NCI-H1930 (cell line): ENCODE measurements at regions not wholly inside any gene's neighbourhood (a gene's known extent, or its start where the extent isn't known, plus 50 kb on each side); places are given as distances from the start of the nearest gene placed in this dataset.
"Not testable (repeated sequence)": the region's sequence is repeated elsewhere in the genome, so short reads cannot be mapped to it uniquely, and the experiment has no call there.

Source experiments
- DNase-seq, 2 experiments: peaks; one replicate each; lab custom pipeline; 2025; lab: John Stamatoyannopoulos, UW

DNA sequence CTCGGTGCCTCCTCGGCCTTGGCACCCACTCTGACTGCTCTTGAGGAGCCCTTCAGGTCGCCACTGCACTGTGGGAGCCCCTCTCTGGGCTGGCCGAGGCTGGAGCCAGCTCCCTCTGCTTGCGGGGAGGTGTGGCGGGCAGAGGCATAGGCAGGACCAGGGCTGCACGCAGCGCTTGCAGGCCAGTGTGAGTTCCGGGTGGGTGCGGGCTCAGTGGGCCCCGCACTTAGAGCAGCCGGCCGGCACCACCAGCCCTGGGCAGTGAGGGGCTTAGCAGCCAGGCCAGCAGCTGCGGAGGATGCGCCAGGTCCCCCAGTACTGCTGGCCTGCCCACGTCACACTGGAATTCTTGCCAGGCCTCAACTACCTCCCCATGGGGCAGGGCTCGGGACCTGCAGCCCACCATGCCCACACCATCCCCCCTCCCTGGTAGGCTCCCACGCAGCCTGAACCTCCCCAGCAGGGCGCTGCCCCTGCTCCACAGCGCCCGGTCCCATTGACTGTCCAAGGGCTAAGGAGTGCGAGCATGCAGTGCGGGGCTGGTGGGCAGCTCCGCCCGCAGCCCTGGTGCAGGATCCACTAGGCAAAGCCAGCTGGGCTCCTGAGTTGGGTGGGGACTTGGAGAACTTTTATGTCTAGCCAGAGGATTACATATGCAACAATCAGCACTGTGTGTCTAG is 602.9 kb upstream of the ST8SIA4 start:
- no peak for DNase-seq

DNA sequence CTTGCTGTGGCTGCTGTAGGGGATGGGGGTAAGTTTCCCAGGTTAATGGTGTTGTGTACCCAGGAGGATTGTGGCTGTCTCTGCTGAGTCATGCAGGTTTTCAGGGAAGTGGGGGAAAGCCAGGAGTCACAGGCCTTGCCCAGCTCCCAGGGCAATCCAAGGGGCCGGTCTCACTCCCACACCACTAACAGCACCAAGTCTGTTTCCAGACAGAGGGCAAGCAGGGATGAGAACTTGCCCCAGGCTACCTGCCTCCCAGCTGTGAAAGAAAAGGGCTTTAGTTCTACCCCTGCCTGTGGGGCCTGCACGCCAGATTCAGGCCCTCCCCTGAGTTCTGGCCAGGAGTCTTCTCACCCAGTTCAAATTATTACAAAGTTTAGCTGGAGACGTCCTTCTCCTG is 579.8 kb upstream of the ST8SIA4 start:
- no peak for DNase-seq

DNA sequence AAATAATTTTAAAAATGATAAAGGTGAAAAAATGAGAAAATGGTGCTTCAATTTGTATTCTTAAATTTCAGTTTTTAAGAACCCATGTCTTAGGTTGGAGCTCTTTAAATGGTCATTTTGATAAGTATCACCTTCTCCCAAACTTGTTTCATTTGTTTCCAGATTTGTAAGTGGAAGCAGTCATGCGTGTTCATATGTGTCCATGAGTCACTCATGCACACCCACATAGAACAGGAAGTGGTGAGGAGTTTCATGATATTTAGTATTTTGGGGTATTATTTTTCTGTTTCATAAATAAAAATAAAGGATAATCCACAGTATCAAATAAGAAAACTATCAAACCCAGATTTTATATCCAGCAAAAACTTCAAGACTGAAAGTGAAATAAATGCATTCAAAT is 570.4 kb upstream of the ST8SIA4 start:
- no peak for DNase-seq

DNA sequence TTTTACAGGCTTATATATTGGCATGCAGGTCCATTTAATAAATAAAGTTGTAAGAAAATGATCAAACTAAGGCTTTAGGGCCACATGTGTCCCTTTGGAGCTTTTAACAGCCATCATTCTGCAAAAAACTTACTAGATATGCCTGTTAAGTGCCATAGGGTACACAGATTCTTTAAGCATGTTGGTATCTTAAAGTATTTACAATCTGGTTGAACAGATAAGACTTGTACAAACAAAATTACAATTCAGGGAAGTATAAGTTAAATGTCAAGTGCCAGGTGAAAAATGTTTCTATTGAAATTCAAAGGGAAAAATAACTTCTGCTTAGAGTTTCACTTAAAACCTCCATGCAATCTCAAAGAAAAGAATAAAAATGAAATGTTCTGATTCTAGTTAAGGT is 558.4 kb upstream of the ST8SIA4 start:
- no peak for DNase-seq

DNA sequence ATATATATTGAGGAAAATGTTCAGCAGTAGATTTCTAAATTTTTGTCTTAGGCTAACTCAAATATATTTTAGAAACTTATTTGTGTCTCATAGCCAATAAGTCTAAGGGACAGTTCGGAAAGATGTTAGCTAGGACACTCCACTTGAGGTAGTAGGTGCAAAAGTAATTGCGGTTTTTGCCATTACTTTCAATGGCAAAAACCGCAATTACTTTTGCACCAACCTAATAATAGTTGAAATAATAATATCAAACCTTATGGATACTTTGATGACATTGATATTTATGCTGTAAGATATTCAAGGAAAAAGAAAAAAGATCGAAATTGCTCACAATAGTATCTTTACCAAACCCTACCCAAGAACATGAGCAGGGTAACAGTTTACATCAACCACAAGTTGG is 555.5 kb upstream of the ST8SIA4 start:
- no peak for DNase-seq

DNA sequence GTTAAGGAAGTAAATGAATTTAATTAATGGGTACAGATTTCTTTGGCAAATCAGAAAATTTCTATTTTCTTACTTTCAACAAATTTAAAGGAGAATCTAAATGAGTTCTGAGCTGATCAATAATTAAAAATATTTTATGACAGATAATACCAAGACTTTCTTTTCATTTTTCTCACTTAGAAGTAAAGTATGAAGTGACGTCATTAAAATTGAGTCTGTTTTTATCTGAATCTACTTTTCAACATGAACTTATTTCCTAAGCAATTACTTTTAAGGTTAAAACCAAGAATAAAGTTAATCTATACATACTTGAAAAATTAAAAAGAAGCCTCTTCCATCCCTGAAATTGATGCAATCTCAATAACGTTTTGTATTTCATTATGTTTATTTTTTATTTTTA is 552.8 kb upstream of the ST8SIA4 start:
- DNase-seq = no peak

DNA sequence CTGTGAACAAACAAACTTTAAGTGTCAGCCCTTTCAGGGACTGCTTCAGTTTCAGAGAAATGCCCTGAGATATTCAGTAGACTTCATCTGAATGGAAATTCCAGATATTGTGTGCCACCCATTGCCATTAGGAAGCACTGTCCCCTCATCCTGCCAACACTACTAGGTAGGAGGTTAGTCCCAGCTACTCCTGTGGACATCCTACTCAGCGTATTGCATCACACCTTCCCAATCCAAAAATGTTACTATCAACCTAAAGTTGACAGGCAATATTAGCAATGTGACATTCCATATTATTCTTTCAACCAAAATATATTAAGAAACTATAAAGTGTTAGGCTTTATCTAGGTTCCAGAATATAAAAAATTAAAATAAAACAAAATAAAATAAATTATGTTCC is 552.0 kb upstream of the ST8SIA4 start:
- no peak for DNase-seq

DNA sequence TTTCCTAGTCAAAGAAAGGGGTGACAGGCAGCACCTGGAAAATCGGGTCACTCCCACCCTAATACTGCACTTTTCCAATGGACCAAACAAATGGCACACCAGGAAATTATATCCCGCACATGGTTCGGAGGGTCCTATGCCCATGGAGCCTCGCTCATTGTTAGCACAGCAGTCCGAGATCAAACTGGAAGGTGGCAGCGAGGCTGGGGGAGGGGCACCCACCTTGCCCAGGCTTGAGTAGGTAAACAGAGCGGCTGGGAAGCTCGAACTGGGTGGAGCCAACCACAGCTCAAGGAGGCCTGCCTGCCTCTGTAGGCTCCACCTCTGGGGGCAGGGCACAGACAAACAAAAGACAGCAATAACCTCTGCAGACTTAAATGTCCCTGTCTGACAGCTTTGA is 539.2 kb upstream of the ST8SIA4 start:
- not testable (repeated sequence) for DNase-seq

DNA sequence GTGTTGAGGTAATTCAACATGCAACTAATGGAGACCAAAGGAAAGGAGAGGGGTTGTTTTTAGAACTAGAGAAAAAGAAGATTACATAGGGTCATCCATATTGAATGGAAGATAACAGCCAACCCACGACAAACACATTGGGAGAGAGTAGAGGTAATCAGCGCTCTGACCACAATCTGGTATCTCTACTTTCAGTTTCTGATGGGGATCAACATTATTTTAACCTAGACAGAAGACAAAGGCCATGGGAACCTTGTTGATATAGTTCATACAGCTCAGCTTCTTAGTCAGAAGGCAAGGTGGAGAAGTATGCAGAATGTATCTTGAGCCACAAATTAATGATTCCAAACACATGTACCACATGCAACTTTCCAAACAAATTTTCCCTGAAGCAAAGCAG is 537.1 kb upstream of the ST8SIA4 start:
- DNase-seq = no peak

DNA sequence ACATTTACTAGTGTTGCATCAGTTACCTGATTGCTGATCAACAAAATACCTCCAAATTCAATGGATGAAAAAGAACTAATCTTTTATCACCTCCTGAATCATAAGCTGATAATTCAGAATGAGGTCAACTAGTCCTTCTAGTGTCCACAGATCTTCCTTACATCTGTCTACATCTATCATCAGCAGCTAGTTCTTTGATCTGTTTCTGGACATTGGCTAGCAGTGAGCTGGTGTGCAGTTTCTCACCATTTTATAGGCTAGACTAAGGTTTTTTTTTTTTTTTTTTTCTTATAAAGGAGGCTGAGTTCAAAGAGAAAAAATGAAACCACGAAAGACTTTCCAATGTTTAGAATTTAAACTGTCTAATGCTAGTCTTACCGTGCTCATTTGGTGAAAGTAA is 534.3 kb upstream of the ST8SIA4 start:
- DNase-seq = no peak

DNA sequence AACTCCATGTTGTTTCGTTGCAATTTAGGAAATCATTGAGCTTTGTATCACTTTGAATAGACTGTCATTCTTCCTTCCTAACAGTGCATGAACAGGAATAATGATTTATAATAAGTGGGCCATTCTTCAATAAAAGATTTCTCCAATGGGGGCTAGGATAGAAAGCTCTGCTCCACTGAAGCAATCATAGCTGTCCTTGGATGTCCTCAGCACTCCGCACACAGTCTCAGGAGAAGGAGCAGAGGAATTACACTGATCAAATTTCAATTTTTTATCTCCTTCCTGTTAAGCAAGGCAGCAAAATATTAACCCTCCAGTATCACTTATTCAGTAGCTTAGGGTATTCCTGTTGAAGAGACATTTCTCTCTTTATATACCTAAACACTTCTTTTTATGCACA is 532.7 kb upstream of the ST8SIA4 start:
- DNase-seq = no peak

DNA sequence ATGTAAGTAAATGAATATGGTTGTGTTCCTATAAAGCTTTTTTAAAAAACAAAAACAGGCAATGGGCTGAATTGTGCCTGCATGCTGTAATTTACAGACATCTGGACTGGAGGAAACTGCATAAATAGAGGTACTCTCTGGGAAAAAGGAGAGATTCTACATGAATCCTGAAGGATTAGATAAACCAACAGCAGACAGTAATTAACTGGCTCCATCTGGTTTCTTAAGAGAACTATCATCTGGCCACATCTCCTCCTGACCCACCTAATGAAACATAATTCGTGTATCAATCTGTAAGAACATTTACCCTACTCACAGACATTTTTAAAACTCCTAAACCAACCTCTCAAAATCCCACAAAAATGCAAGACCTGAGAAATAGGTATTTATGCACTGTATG is 528.1 kb upstream of the ST8SIA4 start:
- DNase-seq = no peak

DNA sequence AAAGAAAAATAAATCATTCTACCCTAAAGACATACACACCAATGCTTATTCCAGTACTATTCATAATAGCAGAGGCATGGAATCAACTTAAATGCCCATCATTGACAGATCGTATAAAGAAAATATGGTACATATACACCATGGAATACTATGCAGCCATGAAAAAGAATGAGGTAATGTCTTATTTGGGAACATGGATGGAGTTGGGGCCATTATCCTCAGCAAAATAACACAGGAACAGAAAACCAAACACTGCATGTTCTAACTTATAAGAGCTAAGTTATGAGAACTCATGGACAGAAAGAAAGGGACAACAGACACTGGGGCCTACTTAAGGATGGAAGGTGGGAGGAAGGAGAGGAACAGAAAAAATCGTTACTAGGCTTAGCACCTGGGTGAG is 527.5 kb upstream of the ST8SIA4 start:
- no peak for DNase-seq

DNA sequence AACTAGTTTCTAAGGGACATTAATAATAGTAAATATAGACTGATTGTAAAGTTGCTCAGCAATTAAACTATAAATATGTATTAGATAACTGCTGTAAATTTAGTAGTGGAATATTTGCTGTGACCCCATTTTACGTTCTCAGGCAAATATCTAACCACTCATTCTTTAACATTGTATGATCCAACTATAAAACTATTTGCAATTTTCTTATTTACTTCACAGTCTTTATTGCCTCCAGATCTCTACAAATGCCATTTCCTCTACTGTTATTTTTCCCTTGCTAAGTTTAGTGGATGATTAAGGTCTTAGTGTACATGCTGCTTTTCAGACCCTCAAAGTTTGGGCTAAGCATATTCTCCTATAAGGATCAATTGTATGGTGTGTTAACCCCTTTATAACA is 526.2 kb upstream of the ST8SIA4 start:
- no peak for DNase-seq

DNA sequence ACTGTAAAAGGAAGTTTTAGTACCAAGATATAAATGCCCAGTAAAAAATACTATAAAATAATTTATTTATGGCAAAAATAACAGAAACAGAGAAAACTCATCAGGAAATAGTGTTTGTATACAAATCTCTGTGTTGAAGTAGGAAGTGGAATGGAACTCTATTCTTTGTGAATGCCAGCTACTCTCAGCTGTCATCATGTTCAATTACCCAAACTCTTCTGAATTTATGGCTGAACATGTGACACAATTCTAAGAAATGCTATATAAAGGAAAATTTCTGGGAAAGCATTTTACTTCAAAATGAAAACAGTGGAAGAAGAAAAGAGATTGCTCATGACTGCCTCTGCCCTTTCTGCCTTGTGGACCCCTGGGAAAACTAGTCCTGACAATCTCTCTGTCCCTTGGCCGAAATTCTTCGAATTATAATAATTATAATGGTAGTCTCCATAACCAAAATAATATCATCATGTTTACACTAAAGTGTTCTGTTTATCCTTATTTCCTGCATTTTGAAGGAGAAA is 522.3 kb upstream of the ST8SIA4 start:
- DNase-seq = no peak

DNA sequence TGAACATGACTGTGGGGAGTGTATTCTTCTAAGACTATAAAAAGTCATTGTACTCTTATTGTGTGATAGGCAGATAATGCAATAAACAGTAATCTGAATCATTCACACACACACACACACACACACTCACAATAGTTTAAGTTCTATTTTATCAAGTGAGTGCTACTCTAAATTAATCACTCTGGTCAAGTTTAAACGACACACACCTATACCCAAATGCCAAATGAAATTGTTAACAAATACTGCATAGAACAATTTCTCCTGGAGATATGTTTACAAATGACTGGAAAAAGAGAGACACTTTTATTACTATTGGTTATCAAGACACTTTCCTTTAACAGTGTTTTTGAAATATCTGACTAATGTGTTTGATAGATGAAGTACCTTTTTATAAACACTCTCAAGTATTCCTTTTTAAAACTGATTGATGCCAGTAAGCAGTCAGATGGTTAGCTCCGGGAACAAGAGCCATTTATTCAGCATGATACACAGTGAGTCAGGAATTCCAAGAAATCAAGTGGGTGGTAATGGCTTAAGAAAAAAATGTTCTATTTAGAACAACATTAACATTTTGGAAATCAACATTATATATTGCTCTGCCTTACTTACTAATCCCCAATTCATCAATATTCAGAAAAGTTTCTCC is 521.6 kb upstream of the ST8SIA4 start:
- DNase-seq = no peak

DNA sequence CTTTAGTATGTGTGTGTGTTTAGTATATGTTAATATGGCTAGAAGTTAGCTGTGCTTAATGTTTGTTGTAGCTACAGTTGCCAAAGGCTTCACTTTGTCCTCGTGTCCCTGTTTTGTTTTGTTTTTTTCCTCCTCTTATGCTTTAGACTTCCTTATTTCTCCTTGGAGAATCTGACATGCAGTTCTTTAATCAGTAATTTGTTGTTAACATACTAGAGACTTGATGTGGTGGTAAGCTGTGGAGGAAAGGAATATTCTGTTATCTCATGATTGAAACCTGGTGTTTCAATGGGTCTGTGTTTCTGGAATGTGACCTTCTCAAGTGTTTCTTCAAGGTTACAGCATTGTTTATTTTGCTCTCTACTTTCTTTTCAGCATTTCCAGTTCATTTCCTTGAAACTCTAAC is 515.6 kb upstream of the ST8SIA4 start:
- DNase-seq = no peak

DNA sequence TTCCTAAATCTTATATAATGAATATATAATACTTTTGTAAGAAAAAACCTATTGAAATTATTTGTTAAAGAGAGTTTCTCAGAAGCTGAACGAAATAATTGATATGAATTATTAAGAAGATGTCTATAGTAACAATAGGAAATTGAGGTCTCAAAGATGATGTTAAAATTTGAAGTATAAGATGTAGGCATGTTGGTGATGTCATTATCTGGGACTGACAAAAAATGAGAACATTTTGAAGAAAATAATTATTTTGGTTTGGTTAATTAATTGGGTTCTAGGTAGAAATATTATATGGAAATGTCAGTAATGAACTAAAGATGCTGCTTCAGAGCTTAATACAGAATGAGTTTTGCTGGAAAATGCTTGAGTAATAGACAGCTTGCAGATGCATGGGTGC is 501.4 kb upstream of the ST8SIA4 start:
- DNase-seq = no peak

DNA sequence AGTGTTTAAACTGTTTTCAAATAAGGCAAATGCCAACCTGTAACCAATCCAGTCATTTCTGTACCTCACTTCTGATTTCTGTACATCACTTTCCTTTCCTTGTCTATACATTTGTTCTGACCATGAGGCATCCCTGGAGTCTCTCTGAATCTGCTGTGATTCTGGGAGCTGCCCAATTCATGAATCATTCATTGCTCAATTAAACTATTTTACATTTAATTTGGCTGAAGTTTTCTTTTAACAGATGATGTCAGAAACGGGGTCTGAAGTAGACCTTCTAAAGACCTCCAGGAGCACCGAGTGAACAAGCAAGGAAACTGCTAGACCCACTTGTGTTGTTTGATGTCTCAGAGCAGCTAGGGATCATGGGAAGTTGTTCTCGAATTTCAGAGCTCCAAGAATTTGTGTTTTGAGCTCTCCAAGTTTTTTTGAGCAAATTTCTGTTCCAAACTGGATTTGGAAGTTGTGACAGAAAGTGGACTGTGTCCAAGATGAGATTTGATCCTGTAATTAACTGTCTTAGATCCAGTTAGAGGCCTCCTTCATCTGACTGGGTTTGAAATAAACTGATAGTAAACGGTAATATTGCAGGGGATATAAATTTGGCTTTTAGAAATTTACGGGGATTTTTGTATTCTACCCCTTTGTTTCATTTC is 490.8 kb upstream of the ST8SIA4 start:
- no peak for DNase-seq

DNA sequence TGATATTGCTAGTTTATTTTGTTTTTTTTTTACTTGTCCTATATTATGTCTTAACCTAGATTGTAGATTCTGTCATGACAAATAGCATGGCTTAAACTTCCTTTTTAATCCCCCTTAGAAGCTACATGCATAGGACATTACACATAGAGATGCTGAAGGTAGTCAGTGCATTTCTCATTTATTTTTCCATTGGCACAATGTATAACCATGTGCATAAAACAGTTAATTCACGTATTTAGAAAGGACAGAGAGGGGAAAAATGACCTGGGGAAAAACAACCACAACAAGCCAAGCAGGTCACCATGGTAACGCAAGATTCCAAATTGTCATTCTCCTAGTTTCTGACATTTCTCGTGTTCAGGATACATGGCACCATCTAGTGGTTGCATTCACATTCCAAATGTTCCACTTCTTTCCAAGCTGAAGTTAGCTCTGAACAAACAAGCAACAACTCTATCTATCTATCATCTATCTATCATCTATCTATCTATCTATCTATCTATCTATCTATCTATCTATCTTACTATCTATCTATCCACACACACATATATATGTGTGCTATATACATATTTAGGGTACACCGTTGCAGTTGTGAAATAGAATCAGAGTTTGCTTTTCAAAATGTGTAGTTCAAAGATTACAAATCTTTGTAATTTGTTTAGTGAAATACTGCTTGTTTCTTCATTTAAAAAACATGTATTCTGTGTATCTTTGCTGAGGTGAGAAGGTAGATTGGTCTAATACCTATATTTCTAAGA is 487.2 kb upstream of the ST8SIA4 start:
- DNase-seq = no peak

DNA sequence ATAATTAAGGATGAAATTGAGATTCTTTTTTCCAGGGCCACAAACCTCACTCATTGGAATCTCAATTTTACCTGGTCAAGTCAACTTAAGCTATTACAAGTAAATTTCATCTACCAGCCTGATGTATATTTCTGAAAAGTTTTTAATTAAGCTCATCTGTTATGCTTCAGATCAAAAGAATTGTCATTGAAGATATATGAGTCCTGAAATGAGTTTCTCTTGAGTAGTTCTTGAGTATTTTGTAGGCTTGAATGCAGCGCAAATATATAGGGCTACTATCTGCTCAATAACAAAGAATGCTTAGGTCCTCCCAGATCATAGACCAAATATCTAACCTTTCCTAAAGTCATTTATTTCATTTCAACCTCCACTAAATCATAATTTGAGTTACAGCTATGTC is 482.2 kb upstream of the ST8SIA4 start:
- no peak for DNase-seq

DNA sequence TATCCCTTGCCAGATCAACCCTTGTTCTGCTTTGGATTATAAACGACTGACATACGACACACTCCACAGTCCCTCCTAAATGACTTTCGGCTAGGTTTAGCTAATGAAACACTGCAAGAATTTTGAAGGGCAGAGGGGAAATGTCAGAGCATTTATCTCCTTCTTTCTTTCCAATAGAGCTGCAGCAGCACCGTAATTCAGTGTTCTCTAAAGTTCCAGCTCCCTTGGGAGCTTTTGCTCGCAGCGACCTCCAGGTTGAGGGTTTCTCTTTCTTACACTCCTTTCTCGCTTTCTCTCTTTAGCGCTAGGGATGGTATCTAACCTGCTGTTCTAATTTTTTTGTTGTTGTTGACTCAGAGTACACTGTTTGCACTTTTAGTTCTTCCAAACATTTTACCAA is 467.1 kb upstream of the ST8SIA4 start:
- no peak for DNase-seq

DNA sequence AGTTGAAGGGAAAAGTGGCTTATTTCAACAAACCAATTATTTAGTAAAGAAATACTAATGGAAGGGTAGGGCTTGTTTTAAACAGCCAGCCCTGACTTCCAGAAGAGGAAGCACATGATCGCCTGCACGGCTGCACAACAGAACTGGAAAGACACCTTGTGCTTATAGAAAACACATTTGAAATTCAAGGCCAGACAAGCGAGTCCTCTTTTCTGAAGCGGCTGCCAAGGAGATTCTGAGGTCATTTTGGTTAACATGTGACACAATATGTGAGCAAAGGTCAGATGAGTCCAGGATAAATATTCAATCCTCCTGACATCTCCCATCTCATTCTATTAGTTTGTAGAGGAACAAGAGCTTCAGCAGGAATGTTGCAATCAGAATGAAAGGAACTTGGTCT is 461.4 kb upstream of the ST8SIA4 start:
- DNase-seq = no peak
